HCT116 (cell line): ENCODE measurements at regions not wholly inside any gene's neighbourhood (a gene's known extent, or its start where the extent isn't known, plus 50 kb on each side); places are given as distances from the start of the nearest gene placed in this dataset.

ENCODE experiments used
- EZH2phosphoT487 ChIP-seq: fragments of 200-600 bp; IDR thresholded peaks from 2 replicates; pipeline ENCODE4 v1.6.1; 2018; ENCODE audit warnings: antibody characterized with exemption, borderline replicate concordance
- JUND ChIP-seq: IDR thresholded peaks from 2 replicates; pipeline ENCODE4 v1.6.1; 2012
- MAX ChIP-seq: IDR thresholded peaks from 2 replicates; pipeline ENCODE4 v1.6.1; 2012
- RAD21 ChIP-seq: IDR thresholded peaks from 2 replicates; pipeline ENCODE4 v1.6.1; 2012; ENCODE audit warnings: low read depth, mild to moderate bottlenecking
- SIN3A ChIP-seq: IDR thresholded peaks from 2 replicates; pipeline ENCODE4 v1.6.1; 2012; ENCODE audit warnings: low read depth
- SP1 ChIP-seq: IDR thresholded peaks from 2 replicates; pipeline ENCODE4 v1.6.1; 2012; ENCODE audit warnings: low read depth
- ZNF274 ChIP-seq: fragments of 200-500 bp; sonication (Bioruptor generic); IDR thresholded peaks from 2 replicates; pipeline ENCODE4 v1.6.1; 2014; ENCODE audit warnings: mild to moderate bottlenecking, low read depth, low read length, inconsistent platforms
- TF ChIP-seq, protein P1 (sequence below), 3 experiments: fragments of 200-600 bp in 1 of 3; sonication (generic) in 1 of 3; IDR thresholded peaks in 2 of 3; conservative IDR thresholded peaks in 1 of 3; 2 replicates each; pipeline ENCODE4 v1.5.1; 2012 to 2017; ENCODE audit warnings: low read depth in 2 of 3, low read length in 2 of 3, antibody characterized with exemption in 1 of 3, borderline replicate concordance in 1 of 3, control low read depth in 1 of 3, mild to moderate bottlenecking in 1 of 3, mixed read lengths in 1 of 3, mixed run types in 1 of 3, moderate library complexity in 1 of 3; ENCODE audit not compliant: insufficient read depth in 1 of 3

DNA sequence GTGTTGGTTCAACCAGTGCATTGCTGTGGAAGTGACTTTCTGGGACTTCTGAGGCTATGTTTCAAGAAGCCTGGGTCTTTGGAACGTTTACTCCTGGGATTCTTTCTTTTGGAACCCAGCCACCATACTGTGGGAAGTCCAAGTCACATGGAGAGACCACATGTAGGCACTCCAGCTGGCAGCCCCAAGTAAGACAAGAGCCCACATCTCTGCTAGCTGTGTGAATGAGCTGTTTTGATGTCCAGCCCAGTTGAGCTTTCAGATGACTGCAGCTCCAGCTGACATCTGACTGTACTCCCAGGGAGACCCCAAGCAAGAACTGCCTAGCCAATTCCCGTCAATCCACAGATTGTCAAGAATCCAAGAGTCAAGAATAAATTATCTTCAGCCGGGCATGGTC, 60.1 kb upstream of the SPATA31D4 start:
- TF ChIP-seq ZNF274 (no peak), RAD21 (no peak), JUND (no peak), EZH2phosphoT487 (no peak), SP1 (no peak), SIN3A (no peak), MAX (no peak)
- TF ChIP-seq, protein P1, sequence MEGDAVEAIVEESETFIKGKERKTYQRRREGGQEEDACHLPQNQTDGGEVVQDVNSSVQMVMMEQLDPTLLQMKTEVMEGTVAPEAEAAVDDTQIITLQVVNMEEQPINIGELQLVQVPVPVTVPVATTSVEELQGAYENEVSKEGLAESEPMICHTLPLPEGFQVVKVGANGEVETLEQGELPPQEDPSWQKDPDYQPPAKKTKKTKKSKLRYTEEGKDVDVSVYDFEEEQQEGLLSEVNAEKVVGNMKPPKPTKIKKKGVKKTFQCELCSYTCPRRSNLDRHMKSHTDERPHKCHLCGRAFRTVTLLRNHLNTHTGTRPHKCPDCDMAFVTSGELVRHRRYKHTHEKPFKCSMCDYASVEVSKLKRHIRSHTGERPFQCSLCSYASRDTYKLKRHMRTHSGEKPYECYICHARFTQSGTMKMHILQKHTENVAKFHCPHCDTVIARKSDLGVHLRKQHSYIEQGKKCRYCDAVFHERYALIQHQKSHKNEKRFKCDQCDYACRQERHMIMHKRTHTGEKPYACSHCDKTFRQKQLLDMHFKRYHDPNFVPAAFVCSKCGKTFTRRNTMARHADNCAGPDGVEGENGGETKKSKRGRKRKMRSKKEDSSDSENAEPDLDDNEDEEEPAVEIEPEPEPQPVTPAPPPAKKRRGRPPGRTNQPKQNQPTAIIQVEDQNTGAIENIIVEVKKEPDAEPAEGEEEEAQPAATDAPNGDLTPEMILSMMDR (IDR thresholded peaks at IDR 0.05 in 2 of 3, conservative IDR thresholded peaks at IDR 0.05 in 1 of 3; ENCODE audit: borderline replicate concordance in 1 of 3, insufficient read depth in 1 of 3, low read depth in 2 of 3, low read length in 2 of 3) = no peak
